GM20000 (cell line): ENCODE measurements at regions not wholly inside any gene's neighbourhood (a gene's known extent, or its start where the extent isn't known, plus 50 kb on each side); places are given as distances from the start of the nearest gene placed in this dataset.
"Not testable (repeated sequence)": the region's sequence is repeated elsewhere in the genome, so short reads cannot be mapped to it uniquely, and the experiment has no call there.

ENCODE experiments used
- DNase-seq: peaks from one replicate; pipeline ENCODE4 v3.0.0; 2012; ENCODE audit warnings: low spot score
- CTCF ChIP-seq: IDR thresholded peaks from 2 replicates; pipeline ENCODE4 v1.5.1; 2012; ENCODE audit warnings: mild to moderate bottlenecking, control low read depth; ENCODE audit errors: extremely low read depth, missing control alignments

DNA sequence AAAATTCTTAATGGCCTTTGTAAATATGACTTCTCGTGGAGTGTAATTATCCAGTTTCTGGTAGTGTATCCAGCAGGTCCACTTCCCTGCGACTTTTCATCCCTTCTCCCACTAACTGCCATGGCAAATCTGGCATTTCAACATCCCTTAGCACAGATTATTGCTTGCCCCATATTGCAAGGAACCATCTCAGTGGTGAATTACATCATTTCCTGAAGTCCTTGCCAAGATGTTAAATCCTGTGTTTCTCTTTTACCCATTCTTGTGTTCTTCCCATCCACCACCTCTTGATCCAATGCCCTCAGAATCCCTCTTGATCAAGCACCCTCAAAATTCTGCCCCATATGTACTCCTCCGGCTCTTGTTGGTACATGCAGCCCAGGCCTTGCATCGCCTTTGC, 88.1 kb upstream of the ZNF81 start:
- DNase-seq: no peak
- TF ChIP-seq CTCF: no peak

DNA sequence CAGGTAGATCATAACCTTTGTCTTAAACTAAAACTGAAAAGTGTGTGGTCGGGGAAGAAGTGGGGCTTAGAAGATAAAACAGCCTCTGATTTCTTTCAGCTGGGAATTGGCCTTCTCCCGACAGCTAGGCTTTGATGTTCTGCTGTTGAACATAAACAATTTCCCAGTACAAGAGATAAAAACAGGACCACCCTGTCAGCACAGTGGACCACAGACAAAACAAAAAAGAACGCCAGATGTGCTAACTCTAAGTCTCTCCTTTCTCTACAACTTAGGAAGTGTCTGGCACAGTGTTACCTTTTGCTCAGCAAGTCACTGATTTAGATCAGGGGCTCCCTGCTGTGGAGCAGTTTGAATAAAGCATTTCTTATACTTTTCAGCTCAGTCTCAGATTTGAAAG, 87.5 kb upstream of the UXT start:
- TF ChIP-seq CTCF: no peak
- no peak for DNase-seq

GRCh38 chrX:47745416-47745815, 86.4 kb upstream of the UXT start:
- DNase-seq: no peak
- TF ChIP-seq CTCF: no peak

DNA sequence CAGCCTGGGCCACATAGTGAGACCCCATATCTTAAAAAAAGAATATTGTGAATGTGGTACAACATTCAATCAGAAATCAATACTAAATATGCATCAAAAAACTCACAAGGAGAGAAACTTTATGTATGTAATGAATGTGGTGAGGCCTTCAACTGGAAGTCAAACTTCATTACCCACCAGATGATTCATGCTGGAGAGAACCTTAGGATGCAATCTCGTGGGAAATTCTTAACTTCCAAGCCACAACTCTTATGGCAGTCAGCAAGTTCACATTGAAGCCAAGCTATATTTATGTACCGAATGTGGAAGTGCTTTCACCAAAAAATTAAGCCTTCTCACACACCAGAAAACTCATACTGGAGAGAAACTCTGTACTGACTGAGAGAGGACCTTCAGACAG, 84.5 kb upstream of the UXT start:
- no peak for DNase-seq
- TF ChIP-seq CTCF: no peak

DNA sequence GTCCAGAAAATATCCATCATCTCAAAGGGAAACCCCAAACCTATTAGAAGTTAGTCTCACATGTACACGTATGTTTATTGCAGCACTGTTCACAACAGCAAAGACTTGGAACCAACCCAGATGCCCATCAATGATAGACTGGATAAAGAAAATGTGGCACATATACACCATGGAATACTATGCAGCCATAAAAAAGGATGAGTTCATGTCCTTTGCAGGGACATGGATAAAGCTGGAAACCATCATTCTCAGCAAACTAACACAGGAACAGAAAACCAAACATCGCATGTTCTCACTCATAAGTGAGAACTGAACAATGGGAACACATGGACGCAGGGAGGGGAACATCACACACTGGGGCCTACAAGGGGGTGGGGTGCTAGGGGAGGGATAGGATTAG, 79.9 kb upstream of the UXT start:
- DNase-seq: not testable (repeated sequence)

DNA sequence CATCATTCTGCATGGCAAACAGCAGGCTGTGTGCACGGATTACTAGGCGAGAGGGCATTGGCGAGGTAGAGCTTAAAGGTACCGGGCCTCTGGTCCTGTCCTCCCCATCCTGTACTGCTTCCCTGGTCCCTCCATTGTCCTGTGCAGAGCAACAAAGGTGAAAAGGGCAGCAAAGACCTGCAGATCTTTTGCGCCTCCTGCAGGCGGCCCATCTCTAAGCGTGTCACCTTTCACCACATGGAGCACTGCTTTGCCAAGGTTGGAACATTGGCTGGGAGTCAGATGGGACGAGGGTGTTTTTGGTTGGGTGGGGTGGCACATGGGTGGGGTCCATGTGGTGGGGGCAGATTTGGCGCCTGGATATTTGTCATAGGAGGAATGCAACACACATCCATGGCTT, 64.7 kb upstream of the UXT start:
- DNase-seq: no peak
- TF ChIP-seq CTCF: no peak

GRCh38 chrX:47723083-47723482, 64.1 kb upstream of the UXT start:
- no peak for DNase-seq
- TF ChIP-seq CTCF: no peak

GRCh38 chrX:47722260-47722659, 63.3 kb upstream of the UXT start:
- DNase-seq: no peak
- no peak for TF ChIP-seq CTCF

DNA sequence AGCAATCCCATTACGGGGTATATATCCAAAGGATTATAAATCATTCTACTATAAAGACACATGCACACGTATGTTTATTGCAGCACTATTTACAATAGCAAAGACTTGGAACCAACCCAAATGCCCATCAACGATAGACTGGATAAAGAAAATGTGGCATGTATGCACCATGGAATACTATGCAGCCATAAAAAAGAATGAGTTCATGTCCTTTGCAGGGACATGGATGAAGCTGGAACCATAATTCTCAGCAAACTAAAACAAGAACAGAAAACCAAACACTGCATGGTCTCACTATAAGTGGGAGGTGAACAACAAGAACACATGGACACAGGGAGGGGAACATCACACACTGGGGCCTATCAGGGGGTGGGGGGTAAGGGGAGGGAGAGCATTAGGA, 56.1 kb upstream of the UXT start:
- DNase-seq: not testable (repeated sequence)

GRCh38 chrX:47712675-47713074, 53.7 kb upstream of the UXT start:
- DNase-seq: not testable (repeated sequence)
